Activated CD4-positive, alpha-beta memory T cell treated with anti-CD3 and anti-CD28 coated beads for 36 hours (primary cell): ENCODE measurements at regions not wholly inside any gene's neighbourhood (a gene's known extent, or its start where the extent isn't known, plus 50 kb on each side); places are given as distances from the start of the nearest gene placed in this dataset.
"Not testable (repeated sequence)": the region's sequence is repeated elsewhere in the genome, so short reads cannot be mapped to it uniquely, and the experiment has no call there.

ENCODE experiments used
- CTCF ChIA-PET: fragments of 350-600 bp; sonication (Branson Sonifier 250); formaldehyde crosslinking; loops from one replicate; lab custom pipeline; 2021; ENCODE audit warnings: antibody characterized with exemption, inconsistent platforms; lab: Charles Lee
- POLR2A ChIA-PET: fragments of 350-600 bp; sonication (Branson Sonifier 250); formaldehyde crosslinking; loops from one replicate; lab custom pipeline; 2021; ENCODE audit warnings: antibody characterized with exemption; lab: Charles Lee
- DNase-seq: peaks from one replicate; pipeline ENCODE4 v3.0.0-alpha.2; 2020
- H3K27ac Mint-ChIP-seq: one replicate; pipeline ENCODE4 v1.8.0; 2021; ENCODE audit warnings: mixed read lengths
- H3K27me3 Mint-ChIP-seq: one replicate; pipeline ENCODE4 v1.8.0; 2021; ENCODE audit warnings: mixed read lengths
- H3K36me3 Mint-ChIP-seq: one replicate; pipeline ENCODE4 v1.8.0; 2021; ENCODE audit warnings: mixed read lengths
- H3K4me1 Mint-ChIP-seq: one replicate; pipeline ENCODE4 v1.8.0; 2021; ENCODE audit warnings: low read depth, mixed read lengths
- H3K4me3 Mint-ChIP-seq: one replicate; pipeline ENCODE4 v1.8.0; 2021; ENCODE audit warnings: mild to moderate bottlenecking, mixed read lengths
- H3K9me3 Mint-ChIP-seq: one replicate; pipeline ENCODE4 v1.8.0; 2021; ENCODE audit warnings: mixed read lengths
- intact Hi-C: fragments of 100-400 bp; cut with micrococcal nuclease; formaldehyde crosslinking; loops from one replicate; pipeline ENCODE4 v1.15.1; 2023

GRCh38 chr19:30066781-30067759 is 125.0 kb downstream of the URI1 start:
- DNase-seq = no peak
- H3K4me1 Mint-ChIP-seq = no peaks in the 10 kb centered on the region
- H3K36me3 Mint-ChIP-seq = no peaks in the 10 kb centered on the region
- intact Hi-C loops = no loop called here
- ChIA-PET POLR2A (no interaction called here), CTCF (no interaction called here)
- H3K27me3 Mint-ChIP-seq = peaks cover 3% of the 10 kb centered on the region
- no peak overlapping the region for H3K27ac Mint-ChIP-seq
- no peak overlapping the region for H3K4me3 Mint-ChIP-seq
- H3K9me3 Mint-ChIP-seq = no peaks in the 10 kb centered on the region

GRCh38 chr19:30067956-30068506 is 126.0 kb downstream of the URI1 start:
- CTCF ChIA-PET, POLR2A ChIA-PET, intact Hi-C loops, H3K27ac Mint-ChIP-seq, H3K27me3 Mint-ChIP-seq, H3K4me1 Mint-ChIP-seq, H3K36me3 Mint-ChIP-seq, DNase-seq, H3K9me3 Mint-ChIP-seq, H3K4me3 Mint-ChIP-seq: not testable (repeated sequence)

GRCh38 chr19:30068528-30069395 is 126.7 kb downstream of the URI1 start:
- no peak overlapping the region for H3K27ac Mint-ChIP-seq

GRCh38 chr19:30069535-30070197 is 127.6 kb downstream of the URI1 start:
- no peaks in the 10 kb centered on the region for H3K9me3 Mint-ChIP-seq
- POLR2A ChIA-PET = no interaction called here
- CTCF ChIA-PET = no interaction called here
- intact Hi-C loops = no loop called here
- H3K27me3 Mint-ChIP-seq = peaks cover 3% of the 10 kb centered on the region
- no peak overlapping the region for H3K4me3 Mint-ChIP-seq
- no peaks in the 10 kb centered on the region for H3K36me3 Mint-ChIP-seq
- H3K4me1 Mint-ChIP-seq = no peaks in the 10 kb centered on the region
- DNase-seq = no peak
- H3K27ac Mint-ChIP-seq = no peak overlapping the region

More at GRCh38 chr19:30068528-30069395, 126.7 kb downstream of the URI1 start:
- peaks cover 3% of the 10 kb centered on the region for H3K27me3 Mint-ChIP-seq
- intact Hi-C loops = no loop called here
- H3K9me3 Mint-ChIP-seq = no peaks in the 10 kb centered on the region
- ChIA-PET CTCF (no interaction called here), POLR2A (no interaction called here)
- H3K4me1 Mint-ChIP-seq = no peaks in the 10 kb centered on the region
- no peaks in the 10 kb centered on the region for H3K36me3 Mint-ChIP-seq
- no peak for DNase-seq
- H3K4me3 Mint-ChIP-seq = no peak overlapping the region

- ChIA-PET CTCF (no interaction called here), POLR2A (no interaction called here)
- H3K27ac Mint-ChIP-seq = no peak overlapping the region
- peaks cover under 1% of the 10 kb centered on the region for H3K27me3 Mint-ChIP-seq
- H3K4me1 Mint-ChIP-seq = no peaks in the 10 kb centered on the region
- no peaks in the 10 kb centered on the region for H3K36me3 Mint-ChIP-seq
- no peak overlapping the region for H3K4me3 Mint-ChIP-seq
- intact Hi-C loops = no loop called here
- no peaks in the 10 kb centered on the region for H3K9me3 Mint-ChIP-seq
- DNase-seq = no peak
These were observed 128.3 kb downstream of the URI1 start for GRCh38 chr19:30070198-30070967.

GRCh38 chr19:30070968-30071632 is 129.1 kb downstream of the URI1 start:
- Mint-ChIP-seq H3K9me3 (no peaks in the 10 kb centered on the region), H3K36me3 (no peaks in the 10 kb centered on the region), H3K4me3 (no peak overlapping the region), H3K27ac (no peak overlapping the region), H3K4me1 (no peaks in the 10 kb centered on the region), H3K27me3 (peaks cover 2% of the 10 kb centered on the region)
- DNase-seq = no peak
- intact Hi-C loops = no loop called here
- ChIA-PET CTCF (interaction anchor here (1.1 kb wide), 1 partner anchor 197 kb away, joined by 4 read pairs; no protein-coding TSS in a partner anchor), POLR2A (no interaction called here)

GRCh38 chr19:30071871-30072270 is 129.8 kb downstream of the URI1 start:
- intact Hi-C loops = no loop called here
- no peak overlapping the region for H3K4me3 Mint-ChIP-seq
- H3K4me1 Mint-ChIP-seq = no peaks in the 10 kb centered on the region
- H3K9me3 Mint-ChIP-seq = no peaks in the 10 kb centered on the region
- POLR2A ChIA-PET = no interaction called here
- CTCF ChIA-PET = interaction anchor here (1.1 kb wide), 1 partner anchor 198 kb away, joined by 4 read pairs; no protein-coding TSS in a partner anchor
- H3K27ac Mint-ChIP-seq = no peak overlapping the region
- peaks cover 2% of the 10 kb centered on the region for H3K27me3 Mint-ChIP-seq
- H3K36me3 Mint-ChIP-seq = no peaks in the 10 kb centered on the region
- no peak for DNase-seq

GRCh38 chr19:30073152-30074000 is 131.3 kb downstream of the URI1 start:
- ChIA-PET CTCF (no interaction called here), POLR2A (no interaction called here)
- intact Hi-C loops = no loop called here
- Mint-ChIP-seq H3K4me1 (no peaks in the 10 kb centered on the region), H3K9me3 (no peaks in the 10 kb centered on the region), H3K27me3 (peaks cover 2% of the 10 kb centered on the region), H3K4me3 (no peak overlapping the region), H3K27ac (no peak overlapping the region), H3K36me3 (no peaks in the 10 kb centered on the region)
- no peak for DNase-seq

GRCh38 chr19:30074096-30074495 is 132.1 kb downstream of the URI1 start:
- ChIA-PET CTCF (no interaction called here), POLR2A (no interaction called here)
- H3K4me3 Mint-ChIP-seq = no peak overlapping the region
- peaks cover 2% of the 10 kb centered on the region for H3K27me3 Mint-ChIP-seq
- intact Hi-C loops = no loop called here
- no peaks in the 10 kb centered on the region for H3K9me3 Mint-ChIP-seq
- H3K36me3 Mint-ChIP-seq = no peaks in the 10 kb centered on the region
- H3K4me1 Mint-ChIP-seq = no peaks in the 10 kb centered on the region
- no peak for DNase-seq
- no peak overlapping the region for H3K27ac Mint-ChIP-seq
